Activated T-helper 2 cell treated with anti-CD3 and anti-CD28 coated beads, Interferon-gamma antibody, Interleukin-2, Interleukin-4, amounts not matched to agents 10 μg/mL and 5 μg/mL and 100 μg/mL, durations not matched to agents 14 hours and 24 hours and 36 hours (primary cell): ENCODE measurements at regions not wholly inside any gene's neighbourhood (a gene's known extent, or its start where the extent isn't known, plus 50 kb on each side); places are given as distances from the start of the nearest gene placed in this dataset.

Experiments used
- DNase-seq: peaks from one replicate; pipeline ENCODE4 v3.0.0; 2021; ENCODE audit warnings: low spot score
- H3K27ac Mint-ChIP-seq: one replicate; pipeline ENCODE4 v1.8.0; 2021; ENCODE audit warnings: mixed read lengths
- H3K27me3 Mint-ChIP-seq: one replicate; pipeline ENCODE4 v1.8.0; 2021; ENCODE audit warnings: low read depth, mixed read lengths
- H3K36me3 Mint-ChIP-seq: one replicate; pipeline ENCODE4 v1.8.0; 2021; ENCODE audit warnings: low read depth, mixed read lengths
- H3K4me1 Mint-ChIP-seq: one replicate; pipeline ENCODE4 v1.8.0; 2021; ENCODE audit warnings: low read depth, mixed read lengths
- H3K4me3 Mint-ChIP-seq: one replicate; pipeline ENCODE4 v1.8.0; 2021; ENCODE audit warnings: low read depth, mild to moderate bottlenecking, moderate library complexity, mixed read lengths
- H3K9me3 Mint-ChIP-seq: one replicate; pipeline ENCODE4 v1.8.0; 2021; ENCODE audit warnings: mixed read lengths
- intact Hi-C: fragments of 100-400 bp; cut with micrococcal nuclease; formaldehyde crosslinking; loops from one replicate; pipeline ENCODE4 v1.15.1; 2023

- H3K4me1 Mint-ChIP-seq, result peaks cover 2% of the 10 kb centered on the region
- no peaks in the 10 kb centered on the region for H3K9me3 Mint-ChIP-seq
- no peak overlapping the region for H3K27ac Mint-ChIP-seq
- H3K27me3 Mint-ChIP-seq, result peaks cover 2% of the 10 kb centered on the region
- no peak for DNase-seq
- H3K36me3 Mint-ChIP-seq, result no peaks in the 10 kb centered on the region
- no peak overlapping the region for H3K4me3 Mint-ChIP-seq
- intact Hi-C loops, result no loop called here
These were observed 147.3 kb downstream of the OMA1 start for GRCh38 chr1:58399176-58399575.

- no peak for DNase-seq
- H3K4me1 Mint-ChIP-seq, result peaks cover 2% of the 10 kb centered on the region
- no peaks in the 10 kb centered on the region for H3K36me3 Mint-ChIP-seq
- intact Hi-C loops, result no loop called here
- no peak overlapping the region for H3K27ac Mint-ChIP-seq
- no peaks in the 10 kb centered on the region for H3K9me3 Mint-ChIP-seq
- peaks cover 2% of the 10 kb centered on the region for H3K27me3 Mint-ChIP-seq
- H3K4me3 Mint-ChIP-seq, result no peak overlapping the region
These were observed 147.8 kb downstream of the OMA1 start for GRCh38 chr1:58398714-58399113.

DNA sequence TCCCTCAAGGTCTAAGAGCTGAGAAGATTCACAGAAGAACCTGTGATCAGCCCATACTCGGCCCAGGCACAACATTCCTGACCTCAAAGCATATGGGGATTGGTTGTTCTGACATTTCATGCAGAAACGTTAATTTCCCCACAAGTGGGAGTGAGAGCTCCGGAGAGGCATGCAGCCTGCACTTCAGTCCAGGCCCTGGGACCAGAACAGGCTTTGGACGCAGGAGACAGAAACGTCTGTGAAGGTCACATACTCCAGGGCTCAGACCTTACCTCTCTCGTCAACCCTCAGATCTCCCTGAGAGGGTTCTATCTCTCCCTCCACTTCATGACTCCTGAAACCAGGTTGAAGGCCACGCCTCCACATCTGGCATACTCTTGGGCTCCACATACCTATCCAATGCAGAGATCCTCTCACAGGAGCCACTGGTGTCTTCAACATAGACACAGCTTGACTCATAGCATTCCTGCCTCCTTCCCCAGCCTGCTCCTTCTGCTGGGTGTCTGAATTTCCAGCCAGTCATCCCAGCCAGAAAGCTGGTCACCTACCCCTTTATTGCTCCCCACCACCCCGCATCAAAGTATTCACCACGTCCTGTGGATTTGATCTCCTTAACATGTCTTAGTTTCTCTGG, 149.2 kb downstream of the OMA1 start:
- intact Hi-C loops, result no loop called here
- Mint-ChIP-seq H3K36me3 (no peaks in the 10 kb centered on the region), H3K4me1 (peaks cover 2% of the 10 kb centered on the region), H3K9me3 (no peaks in the 10 kb centered on the region), H3K4me3 (no peak overlapping the region), H3K27ac (no peak overlapping the region), H3K27me3 (peaks cover 2% of the 10 kb centered on the region)
- no peak for DNase-seq

- Mint-ChIP-seq H3K36me3 (no peaks in the 10 kb centered on the region), H3K9me3 (no peaks in the 10 kb centered on the region), H3K4me1 (peaks cover 2% of the 10 kb centered on the region), H3K4me3 (no peak overlapping the region), H3K27me3 (peaks cover 1% of the 10 kb centered on the region), H3K27ac (no peak overlapping the region)
- intact Hi-C loops, result no loop called here
- DNase-seq, result no peak
These were observed 150.4 kb downstream of the OMA1 start for GRCh38 chr1:58396150-58396549.

DNA sequence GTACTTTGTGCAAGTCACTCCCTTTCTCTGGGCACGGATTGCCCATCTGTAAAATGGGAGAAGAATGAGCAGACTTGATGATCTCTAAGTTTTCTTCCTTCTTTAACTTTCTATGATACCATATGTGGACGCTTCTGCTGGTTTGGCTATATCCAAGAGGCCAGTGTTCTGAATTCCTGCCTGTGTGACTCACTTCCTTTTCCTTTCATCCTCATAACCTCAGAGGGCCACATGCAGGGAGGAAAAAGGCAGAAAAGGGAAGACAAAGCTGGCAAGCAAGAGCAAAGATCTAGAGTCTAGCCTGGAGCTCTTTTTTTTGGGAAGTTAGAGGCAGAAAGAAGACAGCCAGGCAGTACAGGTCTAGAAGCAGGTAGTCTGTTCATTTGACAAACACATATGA, 151.2 kb downstream of the OMA1 start:
- H3K9me3 Mint-ChIP-seq, result no peaks in the 10 kb centered on the region
- intact Hi-C loops, result no loop called here
- H3K27me3 Mint-ChIP-seq, result no peaks in the 10 kb centered on the region
- DNase-seq, result no peak
- H3K4me3 Mint-ChIP-seq, result no peak overlapping the region
- H3K36me3 Mint-ChIP-seq, result no peaks in the 10 kb centered on the region
- peaks cover 2% of the 10 kb centered on the region for H3K4me1 Mint-ChIP-seq
- H3K27ac Mint-ChIP-seq, result no peak overlapping the region

DNA sequence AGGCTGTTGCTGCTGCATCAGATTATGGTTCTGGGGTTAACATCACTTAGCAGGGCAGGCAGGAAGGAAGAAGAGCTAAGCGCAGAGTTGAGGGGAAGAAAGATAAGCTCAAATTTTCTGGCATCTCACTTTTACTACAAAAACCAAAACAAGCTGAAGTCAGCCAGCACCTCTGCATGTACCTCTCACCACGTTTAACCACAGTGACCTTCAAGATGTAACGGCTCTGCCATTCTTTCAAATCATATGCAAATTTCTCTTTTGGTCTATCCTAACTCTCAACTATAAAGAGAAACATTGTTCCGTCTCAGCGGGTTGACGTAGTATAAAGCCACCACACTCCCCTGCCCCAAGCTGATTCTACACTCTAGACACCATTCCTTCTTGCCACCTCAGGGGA, 154.4 kb downstream of the OMA1 start:
- Mint-ChIP-seq H3K36me3 (no peaks in the 10 kb centered on the region), H3K4me1 (peaks cover 2% of the 10 kb centered on the region), H3K27ac (no peak overlapping the region), H3K9me3 (no peaks in the 10 kb centered on the region), H3K4me3 (no peak overlapping the region), H3K27me3 (no peaks in the 10 kb centered on the region)
- no peak for DNase-seq
- intact Hi-C loops, result no loop called here

DNA sequence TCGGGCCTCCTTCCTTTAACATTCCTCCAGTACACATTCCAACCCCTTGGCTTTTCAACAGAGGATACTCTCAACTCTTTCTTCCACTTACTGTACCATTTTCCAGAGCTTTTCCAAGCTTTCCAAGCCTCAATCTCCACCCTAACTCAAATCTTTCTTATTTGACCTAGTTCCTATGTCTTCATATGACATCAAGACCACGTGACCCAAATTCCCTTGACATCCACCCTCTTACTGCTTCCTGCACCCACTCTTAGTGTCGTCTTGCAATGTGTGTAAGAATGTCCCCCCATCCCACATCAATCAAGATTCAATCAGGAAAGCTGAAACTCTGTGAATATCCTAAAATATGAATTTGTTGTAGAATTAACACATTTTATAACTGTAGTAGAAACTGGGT, 155.0 kb downstream of the OMA1 start:
- H3K4me1 Mint-ChIP-seq, result peaks cover 2% of the 10 kb centered on the region
- DNase-seq, result no peak
- H3K9me3 Mint-ChIP-seq, result no peaks in the 10 kb centered on the region
- H3K4me3 Mint-ChIP-seq, result no peak overlapping the region
- no peak overlapping the region for H3K27ac Mint-ChIP-seq
- intact Hi-C loops, result no loop called here
- no peaks in the 10 kb centered on the region for H3K36me3 Mint-ChIP-seq
- H3K27me3 Mint-ChIP-seq, result no peaks in the 10 kb centered on the region

DNA sequence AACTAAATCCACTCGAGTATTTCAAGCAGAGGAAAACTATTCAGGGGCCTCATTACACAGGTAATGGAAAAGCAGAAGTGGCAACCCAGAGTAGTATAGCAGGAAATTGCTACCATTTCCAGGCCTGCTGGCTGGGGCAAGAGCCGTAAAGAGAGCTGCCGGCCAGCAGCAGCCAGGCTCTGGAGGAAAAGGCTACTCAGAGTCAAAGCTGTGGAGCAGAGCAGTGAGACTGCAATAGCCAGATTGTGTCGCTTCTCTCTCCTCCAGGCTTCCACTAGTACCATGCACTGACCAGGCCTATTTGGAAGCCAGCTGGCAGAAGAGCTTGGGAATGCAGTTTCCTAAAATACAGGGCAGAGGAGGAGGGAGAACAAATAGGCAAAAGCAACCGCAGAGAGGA, 155.5 kb downstream of the OMA1 start:
- H3K36me3 Mint-ChIP-seq, result no peaks in the 10 kb centered on the region
- H3K4me3 Mint-ChIP-seq, result no peak overlapping the region
- H3K4me1 Mint-ChIP-seq, result peaks cover 2% of the 10 kb centered on the region
- no peak for DNase-seq
- intact Hi-C loops, result no loop called here
- H3K27me3 Mint-ChIP-seq, result no peaks in the 10 kb centered on the region
- no peaks in the 10 kb centered on the region for H3K9me3 Mint-ChIP-seq
- H3K27ac Mint-ChIP-seq, result no peak overlapping the region

- intact Hi-C loops, result no loop called here
- no peaks in the 10 kb centered on the region for H3K4me1 Mint-ChIP-seq
- no peaks in the 10 kb centered on the region for H3K36me3 Mint-ChIP-seq
- H3K4me3 Mint-ChIP-seq, result no peak overlapping the region
- no peaks in the 10 kb centered on the region for H3K9me3 Mint-ChIP-seq
- DNase-seq, result no peak
- H3K27me3 Mint-ChIP-seq, result no peaks in the 10 kb centered on the region
- peak overlapping the region; percentile 27 for H3K27ac Mint-ChIP-seq
These were observed 156.4 kb downstream of the OMA1 start for GRCh38 chr1:58390091-58390490.

DNA sequence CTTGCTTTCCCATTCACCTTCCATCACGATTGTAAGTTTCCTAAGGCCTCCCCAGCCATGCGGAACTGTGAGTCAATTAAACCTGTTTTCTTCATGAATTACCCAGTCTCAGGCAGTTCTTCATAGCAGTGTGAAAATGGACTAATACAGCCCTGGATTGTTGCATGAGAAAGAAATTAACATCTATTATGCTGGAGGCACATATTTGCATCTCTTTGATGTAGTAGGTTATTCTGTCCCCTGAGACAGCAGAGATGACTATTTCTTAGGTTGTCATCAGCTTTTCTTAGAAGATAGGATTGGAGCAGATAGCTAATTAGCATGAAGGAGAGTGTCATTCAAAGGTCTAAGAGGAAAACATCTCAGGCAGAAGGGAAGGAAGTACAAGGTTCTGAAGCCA, 166.2 kb downstream of the OMA1 start:
- intact Hi-C loops, result no loop called here
- H3K9me3 Mint-ChIP-seq, result peaks cover 11% of the 10 kb centered on the region
- H3K4me1 Mint-ChIP-seq, result peaks cover 2% of the 10 kb centered on the region
- DNase-seq, result no peak
- H3K4me3 Mint-ChIP-seq, result no peak overlapping the region
- H3K27ac Mint-ChIP-seq, result no peak overlapping the region
- H3K27me3 Mint-ChIP-seq, result no peaks in the 10 kb centered on the region
- no peaks in the 10 kb centered on the region for H3K36me3 Mint-ChIP-seq

DNA sequence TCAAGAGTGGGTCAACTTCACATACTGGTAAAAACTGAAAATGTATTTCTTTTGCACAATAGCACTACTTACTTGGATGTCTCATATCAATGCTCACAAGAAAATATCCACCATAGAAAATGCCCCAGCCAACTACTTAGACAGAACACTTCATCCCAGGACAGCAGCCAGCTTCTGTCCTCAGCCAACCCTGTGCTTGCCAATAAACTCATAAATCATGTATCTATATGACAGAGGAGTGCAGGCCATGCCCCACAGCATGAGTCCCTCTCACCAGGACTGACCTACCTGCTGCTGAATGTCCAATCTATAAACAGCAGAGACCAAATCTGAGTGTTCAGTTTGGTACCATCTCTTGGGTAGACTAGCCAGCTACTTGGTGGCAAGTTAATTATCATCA, 179.3 kb downstream of the OMA1 start:
- no peak overlapping the region for H3K4me3 Mint-ChIP-seq
- H3K36me3 Mint-ChIP-seq, result no peaks in the 10 kb centered on the region
- no peaks in the 10 kb centered on the region for H3K27me3 Mint-ChIP-seq
- peaks cover 7% of the 10 kb centered on the region for H3K9me3 Mint-ChIP-seq
- no peaks in the 10 kb centered on the region for H3K4me1 Mint-ChIP-seq
- no peak for DNase-seq
- H3K27ac Mint-ChIP-seq, result no peak overlapping the region
- intact Hi-C loops, result no loop called here

- H3K27me3 Mint-ChIP-seq, result no peaks in the 10 kb centered on the region
- intact Hi-C loops, result no loop called here
- no peak overlapping the region for H3K4me3 Mint-ChIP-seq
- no peaks in the 10 kb centered on the region for H3K4me1 Mint-ChIP-seq
- H3K36me3 Mint-ChIP-seq, result no peaks in the 10 kb centered on the region
- no peak overlapping the region for H3K27ac Mint-ChIP-seq
- no peak for DNase-seq
- no peaks in the 10 kb centered on the region for H3K9me3 Mint-ChIP-seq
These were observed 181.2 kb downstream of the OMA1 start for GRCh38 chr1:58365328-58365727.

DNA sequence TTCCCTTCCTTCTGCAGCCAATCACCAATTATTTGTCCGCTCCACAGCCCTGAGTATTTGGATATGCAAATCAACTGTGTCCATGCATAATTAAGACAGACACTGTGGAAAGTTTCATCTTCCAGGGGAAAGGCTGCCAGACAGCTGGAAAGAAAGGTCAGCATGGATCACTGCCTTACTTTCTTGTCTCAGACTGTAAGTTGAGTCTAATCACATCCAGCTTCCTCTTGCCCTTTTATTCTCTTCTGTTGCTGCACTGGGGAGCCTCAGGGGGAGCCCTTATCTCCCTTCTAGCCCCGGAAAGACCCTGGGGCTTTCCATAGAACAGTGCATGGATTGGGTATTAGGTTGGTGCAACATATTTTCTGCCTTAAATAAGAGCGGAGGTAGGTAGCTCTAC, 182.9 kb downstream of the OMA1 start:
- no peaks in the 10 kb centered on the region for H3K27me3 Mint-ChIP-seq
- DNase-seq, result no peak
- no peaks in the 10 kb centered on the region for H3K9me3 Mint-ChIP-seq

DNA sequence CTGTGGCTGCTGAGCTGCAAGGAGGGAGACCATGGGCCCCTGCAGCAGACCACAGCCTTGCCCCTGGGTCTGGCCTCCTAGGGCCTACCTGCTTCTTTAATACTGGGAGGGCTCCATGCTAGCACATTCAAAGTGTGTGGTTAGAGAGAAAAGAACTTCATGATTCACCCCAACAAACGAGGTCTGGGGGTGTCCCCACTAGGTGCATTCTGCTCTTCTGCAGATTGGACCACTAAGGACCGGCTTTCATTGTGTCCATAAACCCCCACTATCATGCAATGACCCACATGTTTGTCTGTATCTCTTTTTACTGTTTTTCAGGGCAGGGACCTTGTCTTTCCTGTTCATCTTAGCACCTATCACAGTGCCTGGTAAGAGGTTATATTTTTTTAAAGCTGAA, 185.4 kb downstream of the OMA1 start:
- no peak for DNase-seq
- Mint-ChIP-seq H3K36me3 (no peaks in the 10 kb centered on the region), H3K4me3 (no peak overlapping the region), H3K9me3 (no peaks in the 10 kb centered on the region), H3K27ac (no peak overlapping the region), H3K27me3 (no peaks in the 10 kb centered on the region), H3K4me1 (no peaks in the 10 kb centered on the region)
- intact Hi-C loops, result no loop called here

More for the DNA sequence above, 182.9 kb downstream of the OMA1 start:
- Mint-ChIP-seq H3K36me3 (no peaks in the 10 kb centered on the region), H3K27ac (no peak overlapping the region), H3K4me3 (no peak overlapping the region), H3K4me1 (no peaks in the 10 kb centered on the region)
- intact Hi-C loops, result no loop called here
